SK-N-MC (cell line): ENCODE measurements at regions not wholly inside any gene's neighbourhood (a gene's known extent, or its start where the extent isn't known, plus 50 kb on each side); places are given as distances from the start of the nearest gene placed in this dataset.

Experiments used
- DNase-seq: peaks from one replicate; pipeline ENCODE4 v3.0.0-alpha.2; 2011; ENCODE audit warnings: low read depth, low spot score
- H3K27ac ChIP-seq: fragments of 200-600 bp; sonication (generic); 2 replicates; pipeline ENCODE4 v1.5.1; 2016; ENCODE audit warnings: mixed run types
- H3K36me3 ChIP-seq: fragments of 200-600 bp; sonication (generic); 2 replicates; pipeline ENCODE4 v1.6.1; 2017; ENCODE audit warnings: antibody characterized with exemption, low read length, mixed read lengths; ENCODE audit not compliant: insufficient read depth
- H3K4me3 ChIP-seq: fragments of 200-600 bp; sonication (generic); 2 replicates; pipeline ENCODE4 v1.5.1; 2016
- H3K9ac ChIP-seq: fragments of 200-600 bp; sonication (generic); 2 replicates; pipeline ENCODE4 v1.8.0; 2017; ENCODE audit warnings: mixed run types, mixed read lengths; ENCODE audit not compliant: insufficient read length
- H3K9me3 ChIP-seq: fragments of 200-600 bp; sonication (generic); 2 replicates; pipeline ENCODE4 v1.6.1; 2017; ENCODE audit warnings: low read depth, mild to moderate bottlenecking, antibody characterized with exemption, low read length, moderate library complexity, mixed read lengths
- EZH2 ChIP-seq: fragments of 200-600 bp; sonication (generic); IDR thresholded peaks from one replicate; pipeline ENCODE4 v1.6.1; 2017; ENCODE audit warnings: antibody characterized with exemption
- FOXP2 ChIP-seq: optimal IDR thresholded peaks from 2 replicates; pipeline ENCODE3; 2011; ENCODE audit warnings: mild to moderate bottlenecking, moderate library complexity; ENCODE audit not compliant: insufficient read depth; ENCODE audit errors: extremely low read length, control extremely low read depth
- POLR2AphosphoS5 ChIP-seq: IDR thresholded peaks from 2 replicates; pipeline ENCODE4 v1.6.1; 2012; ENCODE audit warnings: mild to moderate bottlenecking, low read depth, low read length, borderline replicate concordance

- TF ChIP-seq FOXP2 (no peak), EZH2 (no peak), POLR2AphosphoS5 (no peak)
- Histone ChIP-seq H3K36me3 (no peaks in the 10 kb centered on the region), H3K9me3 (no peaks in the 10 kb centered on the region), H3K4me3 (no peak overlapping the region), H3K27ac (no peak overlapping the region), H3K9ac (no peak overlapping the region)
- DNase-seq = no peak
These were observed 461.1 kb downstream of the TMEM182 start for GRCh38 chr2:103222969-103223368.

- TF ChIP-seq EZH2 (no peak), POLR2AphosphoS5 (no peak)
- Histone ChIP-seq H3K9me3 (no peaks in the 10 kb centered on the region), H3K9ac (no peak overlapping the region), H3K4me3 (no peak overlapping the region), H3K36me3 (no peaks in the 10 kb centered on the region), H3K27ac (no peak overlapping the region)
- DNase-seq = no peak
These were observed 469.0 kb downstream of the TMEM182 start for GRCh38 chr2:103230796-103231195.

- DNase-seq = no peak
- Histone ChIP-seq H3K27ac (no peak overlapping the region), H3K36me3 (no peaks in the 10 kb centered on the region), H3K4me3 (no peak overlapping the region), H3K9me3 (no peaks in the 10 kb centered on the region), H3K9ac (no peak overlapping the region)
- TF ChIP-seq EZH2 = no peak
- TF ChIP-seq FOXP2 = no peak
- no peak for TF ChIP-seq POLR2AphosphoS5
These were observed 471.0 kb downstream of the TMEM182 start for GRCh38 chr2:103232865-103233264.

GRCh38 chr2:103233691-103234090 is 471.9 kb downstream of the TMEM182 start:
- DNase-seq = no peak
- Histone ChIP-seq H3K36me3 (no peaks in the 10 kb centered on the region), H3K9ac (no peak overlapping the region), H3K4me3 (no peak overlapping the region), H3K9me3 (no peaks in the 10 kb centered on the region), H3K27ac (no peak overlapping the region)
- TF ChIP-seq FOXP2 = no peak
- no peak for TF ChIP-seq POLR2AphosphoS5
- no peak for TF ChIP-seq EZH2

GRCh38 chr2:103235283-103235682 is 473.5 kb downstream of the TMEM182 start:
- Histone ChIP-seq H3K9ac (no peak overlapping the region), H3K36me3 (no peaks in the 10 kb centered on the region), H3K4me3 (no peak overlapping the region), H3K27ac (no peak overlapping the region), H3K9me3 (no peaks in the 10 kb centered on the region)
- no peak for DNase-seq
- TF ChIP-seq EZH2 (no peak), FOXP2 (no peak), POLR2AphosphoS5 (no peak)

GRCh38 chr2:103249462-103249861 is 487.6 kb downstream of the TMEM182 start:
- H3K4me3 ChIP-seq = no peak overlapping the region
- no peaks in the 10 kb centered on the region for H3K36me3 ChIP-seq
- no peaks in the 10 kb centered on the region for H3K9me3 ChIP-seq
- no peak overlapping the region for H3K27ac ChIP-seq
- H3K9ac ChIP-seq = no peak overlapping the region
- TF ChIP-seq POLR2AphosphoS5 (no peak), FOXP2 (no peak), EZH2 (no peak)
- DNase-seq = no peak

- H3K27ac ChIP-seq = no peak overlapping the region
- H3K9ac ChIP-seq = no peak overlapping the region
- no peaks in the 10 kb centered on the region for H3K9me3 ChIP-seq
- DNase-seq = no peak
- TF ChIP-seq FOXP2 = no peak
- TF ChIP-seq EZH2 = no peak
- TF ChIP-seq POLR2AphosphoS5 = no peak
- no peak overlapping the region for H3K4me3 ChIP-seq
- H3K36me3 ChIP-seq = no peaks in the 10 kb centered on the region
These were observed 490.9 kb downstream of the TMEM182 start for GRCh38 chr2:103252781-103253180.

- no peak for TF ChIP-seq POLR2AphosphoS5
- TF ChIP-seq FOXP2 = no peak
- Histone ChIP-seq H3K9me3 (no peaks in the 10 kb centered on the region), H3K36me3 (no peaks in the 10 kb centered on the region), H3K9ac (no peak overlapping the region), H3K4me3 (no peak overlapping the region), H3K27ac (no peak overlapping the region)
- no peak for DNase-seq
These were observed 492.8 kb downstream of the TMEM182 start for GRCh38 chr2:103254611-103255010.

GRCh38 chr2:103264058-103264768 is 502.4 kb downstream of the TMEM182 start:
- no peak for DNase-seq
- Histone ChIP-seq H3K9ac (no peak overlapping the region), H3K27ac (no peak overlapping the region), H3K36me3 (no peaks in the 10 kb centered on the region), H3K4me3 (no peak overlapping the region), H3K9me3 (no peaks in the 10 kb centered on the region)
- no peak for TF ChIP-seq EZH2
- TF ChIP-seq FOXP2 = no peak
- no peak for TF ChIP-seq POLR2AphosphoS5

- no peak for DNase-seq
- no peaks in the 10 kb centered on the region for H3K36me3 ChIP-seq
- no peak overlapping the region for H3K9ac ChIP-seq
- H3K4me3 ChIP-seq = no peak overlapping the region
- no peak overlapping the region for H3K27ac ChIP-seq
- no peak for TF ChIP-seq EZH2
- H3K9me3 ChIP-seq = no peaks in the 10 kb centered on the region
These were observed 503.7 kb downstream of the TMEM182 start for GRCh38 chr2:103265521-103265920.
